ENCODE measurements at regions not wholly inside any gene's neighbourhood (a gene's known extent, or its start where the extent isn't known, plus 50 kb on each side); places are given as distances from the start of the nearest gene placed in this dataset.

GRCh38 chr3:191634902-191635301 is 173.9 kb downstream of the PYDC2 start:
- TF ChIP-seq CTCF (tag by site-specific recombination; IDR thresholded peaks at IDR 0.05): no peak
- no peak for TF ChIP-seq ZNF416 (tag by site-specific recombination; IDR thresholded peaks at IDR 0.05)

Measured in HEK293 (cell line).